ENCODE measurements at regions not wholly inside any gene's neighbourhood (a gene's known extent, or its start where the extent isn't known, plus 50 kb on each side); places are given as distances from the start of the nearest gene placed in this dataset.

GRCh38 chr7:45358287-45358686 lies 200.7 kb downstream of the RAMP3 start:
- no peak for DNase-seq (ENCODE audit: low read depth)

GRCh38 chr7:45359250-45359649 lies 201.7 kb downstream of the RAMP3 start:
- no peak for DNase-seq (ENCODE audit: low read depth)

- DNase-seq (ENCODE audit: low read depth) = no peak
Measured at GRCh38 chr7:45359776-45360175, 202.2 kb downstream of the RAMP3 start.

- no peak for DNase-seq (ENCODE audit: low read depth)
Measured at GRCh38 chr7:45363669-45364068, 206.1 kb downstream of the RAMP3 start.

- DNase-seq (ENCODE audit: low read depth) = no peak
Measured at GRCh38 chr7:45365341-45365740, 207.8 kb downstream of the RAMP3 start.

GRCh38 chr7:45366475-45366874 lies 207.7 kb upstream of the ADCY1 start:
- DNase-seq (ENCODE audit: low read depth) = no peak

GRCh38 chr7:45367026-45367425 lies 207.1 kb upstream of the ADCY1 start:
- no peak for DNase-seq (ENCODE audit: low read depth)

- no peak for DNase-seq (ENCODE audit: low read depth)
Measured at GRCh38 chr7:45368129-45368807, 205.9 kb upstream of the ADCY1 start.

- DNase-seq (ENCODE audit: low read depth) = peak; percentile 54
Measured at GRCh38 chr7:45384499-45384898, 189.7 kb upstream of the ADCY1 start.

GRCh38 chr7:45387837-45388236 lies 186.3 kb upstream of the ADCY1 start:
- no peak for DNase-seq (ENCODE audit: low read depth)

- no peak for DNase-seq (ENCODE audit: low read depth)
Measured at GRCh38 chr7:45389073-45389872, 184.9 kb upstream of the ADCY1 start.

- no peak for DNase-seq (ENCODE audit: low read depth)
Measured at GRCh38 chr7:45390180-45390579, 184.0 kb upstream of the ADCY1 start.

- no peak for DNase-seq (ENCODE audit: low read depth)
Measured at GRCh38 chr7:45390731-45391130, 183.4 kb upstream of the ADCY1 start.

- DNase-seq (ENCODE audit: low read depth) = no peak
Measured at GRCh38 chr7:45391618-45392451, 182.3 kb upstream of the ADCY1 start.

GRCh38 chr7:45394117-45394708 lies 180.0 kb upstream of the ADCY1 start:
- DNase-seq (ENCODE audit: low read depth) = no peak

GRCh38 chr7:45399069-45399468 lies 175.1 kb upstream of the ADCY1 start:
- DNase-seq (ENCODE audit: low read depth) = no peak

- no peak for DNase-seq (ENCODE audit: low read depth)
Measured at GRCh38 chr7:45400680-45401079, 173.5 kb upstream of the ADCY1 start.

GRCh38 chr7:45401155-45401554 lies 173.0 kb upstream of the ADCY1 start:
- DNase-seq (ENCODE audit: low read depth) = no peak

- DNase-seq (ENCODE audit: low read depth) = no peak
Measured at GRCh38 chr7:45401851-45402250, 172.3 kb upstream of the ADCY1 start.

GRCh38 chr7:45402480-45403218 lies 171.5 kb upstream of the ADCY1 start:
- DNase-seq (ENCODE audit: low read depth) = peak; percentile 86

GRCh38 chr7:45404622-45405021 lies 169.5 kb upstream of the ADCY1 start:
- DNase-seq (ENCODE audit: low read depth) = no peak
